Right lobe of liver (tissue), 4 donors: ENCODE measurements at regions not wholly inside any gene's neighbourhood (a gene's known extent, or its start where the extent isn't known, plus 50 kb on each side); places are given as distances from the start of the nearest gene placed in this dataset.

Source experiments
- CTCF ChIP-seq, 4 donors: fragments of 200-600 bp in 3 of 4; fragments of 450-650 bp in 1 of 4; IDR thresholded peaks; one replicate each; pipeline versions ENCODE4 v1.5.1 to v1.8.0; 2016 to 2022; ENCODE audit warnings: antibody characterized with exemption in 4 of 4, mild to moderate bottlenecking in 2 of 4
- POLR2A ChIP-seq: fragments of 450-650 bp; IDR thresholded peaks from one replicate; pipeline ENCODE4 v1.6.1; 2017; ENCODE audit warnings: antibody characterized with exemption, mild to moderate bottlenecking
- donor health status: DM: no; HTN: no; CAD: no.
- donor health status: DM: no; HTN: no; CAD: no.
- donor health status: DM: no; HTN: yes; CAD: no.

GRCh38 chr4:4640692-4641091 lies 98.8 kb upstream of the STX18 start:
- TF ChIP-seq POLR2A (no peak), CTCF (IDR thresholded peaks at IDR 0.05) (no peak)
